Suprapubic skin (tissue), 4 donors: ENCODE measurements at regions not wholly inside any gene's neighbourhood (a gene's known extent, or its start where the extent isn't known, plus 50 kb on each side); places are given as distances from the start of the nearest gene placed in this dataset.
"Not testable (repeated sequence)": the region's sequence is repeated elsewhere in the genome, so short reads cannot be mapped to it uniquely, and the experiment has no call there.

Source experiments
- CTCF ChIP-seq, 2 donors: fragments of 200-600 bp in 1 of 2; fragments of 450-650 bp in 1 of 2; sonication (generic) in 1 of 2; IDR thresholded peaks; one replicate each; pipeline ENCODE4 v1.5.1; 2016 to 2019; ENCODE audit warnings: antibody characterized with exemption in 2 of 2, mild to moderate bottlenecking in 1 of 2, moderate library complexity in 1 of 2
- EP300 ChIP-seq: sonication (generic); formaldehyde crosslinking; IDR thresholded peaks from one replicate; pipeline ENCODE4 v1.6.1; 2017; ENCODE audit warnings: antibody characterized with exemption
- POLR2A ChIP-seq, 2 donors: fragments of 450-650 bp; IDR thresholded peaks; one replicate each; pipeline ENCODE4 v1.6.1; 2017; ENCODE audit warnings: antibody characterized with exemption in 2 of 2, mild to moderate bottlenecking in 2 of 2, moderate library complexity in 2 of 2
- POLR2AphosphoS5 ChIP-seq, 3 donors: sonication (generic); formaldehyde crosslinking; IDR thresholded peaks; one replicate each; pipeline ENCODE4 v1.6.1; 2017; ENCODE audit warnings: antibody characterized with exemption in 3 of 3

DNA sequence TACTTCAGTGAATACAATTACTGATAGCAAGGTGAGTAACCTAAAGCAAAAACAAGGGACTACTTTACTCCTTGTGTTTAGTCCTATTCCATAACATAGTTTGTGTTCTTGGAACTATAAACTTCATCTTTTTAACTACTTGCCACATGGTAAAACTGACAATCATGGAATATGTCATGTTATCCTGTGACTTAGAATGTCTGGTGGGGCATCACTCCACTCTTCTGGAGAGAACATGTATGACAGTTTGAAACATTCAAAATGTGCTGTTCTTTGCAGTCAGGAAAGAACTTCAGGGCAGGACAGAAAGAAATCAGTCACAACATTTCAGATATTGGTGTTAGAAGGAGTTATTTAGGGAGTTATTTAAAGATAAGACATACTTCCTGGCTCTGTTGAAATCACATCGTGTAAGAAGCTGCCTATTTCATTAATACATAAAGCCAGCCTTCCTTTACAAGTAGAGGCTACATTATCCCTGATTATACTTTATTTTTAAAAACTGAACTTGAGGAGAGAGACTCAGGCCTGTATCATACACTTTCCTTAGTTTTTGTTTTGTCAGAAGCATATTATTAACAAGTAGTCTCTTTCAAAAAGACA lies 184.9 kb downstream of the SPATA31A6 start:
- TF ChIP-seq CTCF (IDR thresholded peaks at IDR 0.05); POLR2AphosphoS5 (IDR thresholded peaks at IDR 0.05); POLR2A (IDR thresholded peaks at IDR 0.05); EP300: not testable (repeated sequence)
